Right ventricle myocardium inferior (tissue), 1 donor: ENCODE measurements at regions not wholly inside any gene's neighbourhood (a gene's known extent, or its start where the extent isn't known, plus 50 kb on each side); places are given as distances from the start of the nearest gene placed in this dataset.
"Not testable (repeated sequence)": the region's sequence is repeated elsewhere in the genome, so short reads cannot be mapped to it uniquely, and the experiment has no call there.

ENCODE experiments used
- ATAC-seq: fragments of 200-7000 bp; cut with Tn5 transposase; one replicate; pipeline ENCODE4 v1.9.1; 2020; ENCODE audit warnings: mild to moderate bottlenecking, moderate library complexity
- DNase-seq: peaks from one replicate; pipeline ENCODE4 v3.0.0; 2021; ENCODE audit errors: missing footprints
- intact Hi-C: fragments of 100-400 bp; cut with DNase I; formaldehyde crosslinking; loops from one replicate; pipeline ENCODE4 v1.11.0; 2022
- donor health status: DM: no; HTN: yes; CAD: no; lungs with severe emphysema.

GRCh38 chr2:36302911-36303310 lies 52.7 kb upstream of the CRIM1 start:
- intact Hi-C loops = no loop called here
- no peak for ATAC-seq

GRCh38 chr2:36301843-36302242 lies 53.7 kb upstream of the CRIM1 start:
- intact Hi-C loops = no loop called here
- ATAC-seq (no peak), DNase-seq (no peak)

More at GRCh38 chr2:36302911-36303310, 52.7 kb upstream of the CRIM1 start:
- DNase-seq = no peak

GRCh38 chr2:36300697-36301096 lies 54.9 kb upstream of the CRIM1 start:
- intact Hi-C loops = no loop called here
- no peak for ATAC-seq
- no peak for DNase-seq

- DNase-seq = no peak
- intact Hi-C loops = no loop called here
- no peak for ATAC-seq
These were observed 58.8 kb upstream of the CRIM1 start for GRCh38 chr2:36296798-36297197.

GRCh38 chr2:36294316-36294721 lies 61.3 kb upstream of the CRIM1 start:
- no peak for ATAC-seq
- intact Hi-C loops = no loop called here
- DNase-seq = no peak

GRCh38 chr2:36290306-36290856 lies 65.2 kb upstream of the CRIM1 start:
- ATAC-seq (no peak), DNase-seq (no peak)
- intact Hi-C loops = no loop called here

- no peak for DNase-seq
- intact Hi-C loops = no loop called here
- no peak for ATAC-seq
These were observed 65.8 kb upstream of the CRIM1 start for GRCh38 chr2:36289731-36290130.

- ATAC-seq (no peak), DNase-seq (no peak)
- intact Hi-C loops = no loop called here
These were observed 68.0 kb upstream of the CRIM1 start for GRCh38 chr2:36287363-36288275.

GRCh38 chr2:36279506-36279905 lies 76.1 kb upstream of the CRIM1 start:
- ATAC-seq, intact Hi-C loops, DNase-seq: not testable (repeated sequence)

GRCh38 chr2:36277881-36278523 lies 77.6 kb upstream of the CRIM1 start:
- intact Hi-C loops = no loop called here
- ATAC-seq (no peak), DNase-seq (no peak)

GRCh38 chr2:36277146-36277808 lies 78.3 kb upstream of the CRIM1 start:
- no peak for ATAC-seq

GRCh38 chr2:36271266-36271665 lies 84.3 kb upstream of the CRIM1 start:
- intact Hi-C loops = no loop called here
- DNase-seq (no peak), ATAC-seq (no peak)

More at GRCh38 chr2:36277146-36277808, 78.3 kb upstream of the CRIM1 start:
- no peak for DNase-seq
- intact Hi-C loops = no loop called here

- intact Hi-C loops = no loop called here
- DNase-seq (no peak), ATAC-seq (no peak)
These were observed 84.8 kb upstream of the CRIM1 start for GRCh38 chr2:36270758-36271157.

- ATAC-seq = no peak
- no peak for DNase-seq
- intact Hi-C loops = no loop called here
These were observed 88.4 kb upstream of the CRIM1 start for GRCh38 chr2:36267194-36267593.

GRCh38 chr2:36266536-36267121 lies 88.9 kb upstream of the CRIM1 start:
- ATAC-seq (no peak), DNase-seq (no peak)
- intact Hi-C loops = no loop called here

- intact Hi-C loops = no loop called here
- DNase-seq (no peak), ATAC-seq (no peak)
These were observed 93.0 kb upstream of the CRIM1 start for GRCh38 chr2:36262581-36262980.

GRCh38 chr2:36255863-36256262 lies 99.7 kb upstream of the CRIM1 start:
- ATAC-seq (no peak), DNase-seq (no peak)
- intact Hi-C loops = no loop called here

- DNase-seq (no peak), ATAC-seq (no peak)
- intact Hi-C loops = no loop called here
These were observed 102.5 kb upstream of the CRIM1 start for GRCh38 chr2:36253086-36253485.

GRCh38 chr2:36246320-36246990 lies 109.1 kb upstream of the CRIM1 start:
- ATAC-seq = no peak
- intact Hi-C loops = no loop called here
- DNase-seq = no peak
